Activated T-cell treated with anti-CD3 and anti-CD28 coated beads for 24 hours (primary cell): ENCODE measurements at regions not wholly inside any gene's neighbourhood (a gene's known extent, or its start where the extent isn't known, plus 50 kb on each side); places are given as distances from the start of the nearest gene placed in this dataset.

Experiments used
- DNase-seq: peaks from one replicate; pipeline ENCODE4 v3.0.0-alpha.2; 2020; ENCODE audit warnings: low read depth

- DNase-seq: no peak
Measured at GRCh38 chr10:28058746-28059145, 59.9 kb upstream of the ODAD2 start.

GRCh38 chr10:28054228-28054860 lies 55.5 kb upstream of the ODAD2 start:
- no peak for DNase-seq

GRCh38 chr10:28049286-28049685 lies 50.4 kb upstream of the ODAD2 start:
- no peak for DNase-seq
